Progenitor cell of endocrine pancreas (in vitro differentiated cells): ENCODE measurements at regions not wholly inside any gene's neighbourhood (a gene's known extent, or its start where the extent isn't known, plus 50 kb on each side); places are given as distances from the start of the nearest gene placed in this dataset.

Experiments
- DNase-seq: peaks from one replicate; pipeline ENCODE4 v3.0.0; 2021; ENCODE audit warnings: low spot score; ENCODE audit not compliant: unreplicated experiment
- H3K27ac Mint-ChIP-seq: 2 replicates; pipeline ENCODE4 v1.8.0; 2021; ENCODE audit warnings: mild to moderate bottlenecking, moderate library complexity, mixed read lengths
- H3K27me3 Mint-ChIP-seq: 2 replicates; pipeline ENCODE4 v1.8.0; 2021; ENCODE audit warnings: mixed read lengths
- H3K36me3 Mint-ChIP-seq: 2 replicates; pipeline ENCODE4 v1.8.0; 2022; ENCODE audit warnings: mixed read lengths; ENCODE audit not compliant: insufficient read depth
- H3K4me1 Mint-ChIP-seq: 2 replicates; pipeline ENCODE4 v1.8.0; 2021; ENCODE audit warnings: low read depth, mixed read lengths
- H3K4me3 Mint-ChIP-seq: 2 replicates; pipeline ENCODE4 v1.8.0; 2021; ENCODE audit warnings: low read depth, mild to moderate bottlenecking, moderate library complexity, mixed read lengths
- H3K9me3 Mint-ChIP-seq: 2 replicates; pipeline ENCODE4 v1.8.0; 2021; ENCODE audit warnings: low read depth, mixed read lengths
- CTCF ChIP-seq: fragments of 200-600 bp; sonication (generic); IDR thresholded peaks from one replicate; pipeline ENCODE4 v1.5.0; 2021; ENCODE audit warnings: antibody characterized with exemption, mild to moderate bottlenecking; ENCODE audit not compliant: unreplicated experiment

GRCh38 chr4:157897855-157898370, 274.9 kb downstream of the GASK1B start:
- H3K27me3 Mint-ChIP-seq, result no peaks in the 10 kb centered on the region
- no peak overlapping the region for H3K4me3 Mint-ChIP-seq
- no peaks in the 10 kb centered on the region for H3K36me3 Mint-ChIP-seq
- H3K9me3 Mint-ChIP-seq, result peaks cover 7% of the 10 kb centered on the region
- TF ChIP-seq CTCF, result no peak
- H3K4me1 Mint-ChIP-seq, result no peaks in the 10 kb centered on the region
- H3K27ac Mint-ChIP-seq, result no peak overlapping the region
- DNase-seq, result no peak

- no peak for TF ChIP-seq CTCF
- H3K9me3 Mint-ChIP-seq, result peaks cover 5% of the 10 kb centered on the region
- H3K27ac Mint-ChIP-seq, result no peak overlapping the region
- no peak overlapping the region for H3K4me3 Mint-ChIP-seq
- H3K27me3 Mint-ChIP-seq, result no peaks in the 10 kb centered on the region
- no peaks in the 10 kb centered on the region for H3K36me3 Mint-ChIP-seq
- H3K4me1 Mint-ChIP-seq, result no peaks in the 10 kb centered on the region
- no peak for DNase-seq
These were observed 276.1 kb downstream of the GASK1B start for GRCh38 chr4:157896726-157897125.

- H3K9me3 Mint-ChIP-seq, result no peaks in the 10 kb centered on the region
- H3K4me3 Mint-ChIP-seq, result no peak overlapping the region
- no peak for DNase-seq
- no peak overlapping the region for H3K27ac Mint-ChIP-seq
- no peak for TF ChIP-seq CTCF
- H3K27me3 Mint-ChIP-seq, result no peaks in the 10 kb centered on the region
- no peaks in the 10 kb centered on the region for H3K4me1 Mint-ChIP-seq
- H3K36me3 Mint-ChIP-seq, result no peaks in the 10 kb centered on the region
These were observed 277.6 kb downstream of the GASK1B start for GRCh38 chr4:157895205-157895604.

GRCh38 chr4:157889788-157890187, 283.0 kb downstream of the GASK1B start:
- H3K27me3 Mint-ChIP-seq, result no peaks in the 10 kb centered on the region
- DNase-seq, result no peak
- no peaks in the 10 kb centered on the region for H3K36me3 Mint-ChIP-seq

GRCh38 chr4:157888281-157888680, 284.5 kb downstream of the GASK1B start:
- Mint-ChIP-seq H3K9me3 (no peaks in the 10 kb centered on the region), H3K27ac (no peak overlapping the region), H3K4me3 (no peak overlapping the region), H3K4me1 (no peaks in the 10 kb centered on the region), H3K36me3 (no peaks in the 10 kb centered on the region), H3K27me3 (no peaks in the 10 kb centered on the region)
- DNase-seq, result no peak
- no peak for TF ChIP-seq CTCF

More at GRCh38 chr4:157889788-157890187, 283.0 kb downstream of the GASK1B start:
- Mint-ChIP-seq H3K27ac (no peak overlapping the region), H3K9me3 (no peaks in the 10 kb centered on the region), H3K4me3 (no peak overlapping the region), H3K4me1 (no peaks in the 10 kb centered on the region)
- TF ChIP-seq CTCF, result no peak
